ENCODE measurements at regions not wholly inside any gene's neighbourhood (a gene's known extent, or its start where the extent isn't known, plus 50 kb on each side); places are given as distances from the start of the nearest gene placed in this dataset.

DNA sequence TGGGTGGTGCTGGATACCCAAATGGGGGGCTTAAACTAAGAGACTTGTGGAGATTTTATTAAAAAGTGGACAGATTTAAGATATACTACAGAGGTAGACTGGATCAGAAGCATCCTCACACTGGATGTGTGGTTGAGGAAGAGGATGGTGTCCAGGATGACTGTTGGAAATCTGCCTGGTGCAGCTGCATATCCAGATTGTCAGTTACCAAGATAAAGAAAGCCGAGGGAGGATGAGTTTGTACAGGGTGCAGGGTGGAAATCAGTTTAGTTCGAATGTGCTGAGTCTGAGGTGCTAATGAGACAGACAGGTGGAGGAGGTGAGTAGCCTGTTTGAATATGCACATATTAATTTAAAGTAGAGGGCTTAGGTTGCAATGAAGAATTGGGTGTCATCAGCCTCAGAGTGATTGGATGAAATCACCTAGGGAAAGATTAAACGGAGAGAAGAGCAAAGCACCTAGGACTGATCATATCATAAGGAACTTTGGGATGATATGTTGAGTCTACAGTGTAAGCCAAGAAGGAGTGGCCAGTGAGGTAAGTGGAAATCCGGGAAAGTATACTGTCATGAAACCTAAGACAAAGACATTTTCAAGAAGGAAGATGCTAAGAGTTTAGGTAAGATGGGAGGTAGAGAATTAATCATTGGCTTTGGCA, 74.1 kb upstream of the GOLGA8B start:
- TF ChIP-seq ZFP30 (CRISPR knock-in tag; IDR thresholded peaks at IDR 0.05) (no peak), OSR1 (CRISPR knock-in tag; IDR thresholded peaks at IDR 0.05) (no peak), SNAI2 (CRISPR knock-in tag; IDR thresholded peaks at IDR 0.05) (no peak), ARNTL (CRISPR knock-in tag; IDR thresholded peaks at IDR 0.05; ENCODE audit: borderline replicate concordance, low read depth) (no peak), ZC3H10 (CRISPR knock-in tag; IDR thresholded peaks at IDR 0.05) (no peak), RARB (CRISPR knock-in tag; IDR thresholded peaks at IDR 0.05) (no peak), ZNF565 (CRISPR knock-in tag; conservative IDR thresholded peaks at IDR 0.05; ENCODE audit: low read depth) (no peak)
- no peak for ATAC-seq

DNA sequence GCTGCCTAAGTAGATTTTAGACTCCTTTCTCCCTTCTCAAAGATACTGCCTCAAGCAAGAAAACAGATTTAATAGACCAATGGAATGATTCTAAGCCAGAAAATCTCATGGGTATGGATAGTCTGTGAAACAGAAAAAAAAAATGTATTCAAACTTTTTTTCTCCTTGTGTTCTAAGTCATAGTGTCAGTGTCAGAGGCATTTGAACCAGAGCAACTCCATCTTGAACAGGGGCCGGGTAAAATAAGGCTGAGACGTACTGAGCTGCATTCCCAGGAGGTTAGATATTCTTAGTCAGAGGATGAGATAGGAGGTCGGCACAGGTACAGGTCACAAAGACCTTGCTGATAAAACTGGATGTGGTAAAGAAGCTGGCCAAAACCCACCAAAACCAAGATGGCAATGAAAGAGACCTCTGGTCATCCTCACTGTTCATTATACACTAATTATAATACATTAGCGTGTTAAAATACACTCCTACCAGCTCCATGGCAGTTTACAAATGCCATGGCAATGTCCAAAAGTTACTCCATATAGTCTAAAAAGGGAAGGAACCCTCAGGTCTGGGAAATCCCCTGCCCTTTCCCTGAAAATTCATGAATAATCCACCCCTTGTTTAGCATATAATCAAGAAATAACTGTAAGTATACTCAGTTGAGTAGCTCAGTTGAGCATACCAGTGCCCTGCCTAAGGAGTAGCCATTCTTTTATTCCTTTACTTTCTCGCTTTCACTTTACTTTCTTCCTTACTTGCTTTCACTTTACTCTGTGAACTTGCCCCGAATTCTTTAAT, 72.8 kb upstream of the GOLGA8B start:
- ATAC-seq: no peak
- TF ChIP-seq ZFP3 (CRISPR knock-in tag; IDR thresholded peaks at IDR 0.05): no peak

DNA sequence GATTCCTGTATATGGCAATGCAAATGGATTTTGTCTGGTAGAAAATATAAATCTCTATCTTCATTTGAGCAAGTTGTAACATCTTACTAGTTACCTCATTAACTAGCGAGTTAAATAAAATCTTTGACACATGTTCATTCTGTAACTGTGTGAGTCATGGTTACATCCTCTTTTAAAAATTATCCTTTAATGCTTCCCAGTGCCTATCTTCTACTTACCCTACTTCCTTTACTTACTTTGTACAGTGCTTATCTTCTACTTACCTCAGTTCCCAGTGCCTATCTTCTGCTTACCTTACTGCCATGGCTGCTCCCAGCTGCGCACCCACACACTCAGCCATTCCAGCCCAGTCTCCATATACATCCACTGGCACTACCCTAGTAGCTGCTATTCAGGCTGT, 71.9 kb upstream of the GOLGA8B start:
- no peak for ATAC-seq
- no peak for TF ChIP-seq CSDC2 (CRISPR knock-in tag; IDR thresholded peaks at IDR 0.05)
- TF ChIP-seq, protein P1, sequence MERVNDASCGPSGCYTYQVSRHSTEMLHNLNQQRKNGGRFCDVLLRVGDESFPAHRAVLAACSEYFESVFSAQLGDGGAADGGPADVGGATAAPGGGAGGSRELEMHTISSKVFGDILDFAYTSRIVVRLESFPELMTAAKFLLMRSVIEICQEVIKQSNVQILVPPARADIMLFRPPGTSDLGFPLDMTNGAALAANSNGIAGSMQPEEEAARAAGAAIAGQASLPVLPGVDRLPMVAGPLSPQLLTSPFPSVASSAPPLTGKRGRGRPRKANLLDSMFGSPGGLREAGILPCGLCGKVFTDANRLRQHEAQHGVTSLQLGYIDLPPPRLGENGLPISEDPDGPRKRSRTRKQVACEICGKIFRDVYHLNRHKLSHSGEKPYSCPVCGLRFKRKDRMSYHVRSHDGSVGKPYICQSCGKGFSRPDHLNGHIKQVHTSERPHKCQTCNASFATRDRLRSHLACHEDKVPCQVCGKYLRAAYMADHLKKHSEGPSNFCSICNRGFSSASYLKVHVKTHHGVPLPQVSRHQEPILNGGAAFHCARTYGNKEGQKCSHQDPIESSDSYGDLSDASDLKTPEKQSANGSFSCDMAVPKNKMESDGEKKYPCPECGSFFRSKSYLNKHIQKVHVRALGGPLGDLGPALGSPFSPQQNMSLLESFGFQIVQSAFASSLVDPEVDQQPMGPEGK (CRISPR knock-in tag; IDR thresholded peaks at IDR 0.05; ENCODE audit: borderline replicate concordance): no peak
- TF ChIP-seq ZNF565 (CRISPR knock-in tag; conservative IDR thresholded peaks at IDR 0.05; ENCODE audit: low read depth): no peak
- TF ChIP-seq SNAI2 (CRISPR knock-in tag; IDR thresholded peaks at IDR 0.05): no peak
- TF ChIP-seq, protein P2, sequence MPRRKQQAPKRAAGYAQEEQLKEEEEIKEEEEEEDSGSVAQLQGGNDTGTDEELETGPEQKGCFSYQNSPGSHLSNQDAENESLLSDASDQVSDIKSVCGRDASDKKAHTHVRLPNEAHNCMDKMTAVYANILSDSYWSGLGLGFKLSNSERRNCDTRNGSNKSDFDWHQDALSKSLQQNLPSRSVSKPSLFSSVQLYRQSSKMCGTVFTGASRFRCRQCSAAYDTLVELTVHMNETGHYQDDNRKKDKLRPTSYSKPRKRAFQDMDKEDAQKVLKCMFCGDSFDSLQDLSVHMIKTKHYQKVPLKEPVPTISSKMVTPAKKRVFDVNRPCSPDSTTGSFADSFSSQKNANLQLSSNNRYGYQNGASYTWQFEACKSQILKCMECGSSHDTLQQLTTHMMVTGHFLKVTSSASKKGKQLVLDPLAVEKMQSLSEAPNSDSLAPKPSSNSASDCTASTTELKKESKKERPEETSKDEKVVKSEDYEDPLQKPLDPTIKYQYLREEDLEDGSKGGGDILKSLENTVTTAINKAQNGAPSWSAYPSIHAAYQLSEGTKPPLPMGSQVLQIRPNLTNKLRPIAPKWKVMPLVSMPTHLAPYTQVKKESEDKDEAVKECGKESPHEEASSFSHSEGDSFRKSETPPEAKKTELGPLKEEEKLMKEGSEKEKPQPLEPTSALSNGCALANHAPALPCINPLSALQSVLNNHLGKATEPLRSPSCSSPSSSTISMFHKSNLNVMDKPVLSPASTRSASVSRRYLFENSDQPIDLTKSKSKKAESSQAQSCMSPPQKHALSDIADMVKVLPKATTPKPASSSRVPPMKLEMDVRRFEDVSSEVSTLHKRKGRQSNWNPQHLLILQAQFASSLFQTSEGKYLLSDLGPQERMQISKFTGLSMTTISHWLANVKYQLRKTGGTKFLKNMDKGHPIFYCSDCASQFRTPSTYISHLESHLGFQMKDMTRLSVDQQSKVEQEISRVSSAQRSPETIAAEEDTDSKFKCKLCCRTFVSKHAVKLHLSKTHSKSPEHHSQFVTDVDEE (CRISPR knock-in tag; IDR thresholded peaks at IDR 0.05): no peak
- no peak for TF ChIP-seq GLIS3 (CRISPR knock-in tag; IDR thresholded peaks at IDR 0.05)
- TF ChIP-seq ZC3H10 (CRISPR knock-in tag; IDR thresholded peaks at IDR 0.05): no peak
- no peak for TF ChIP-seq TCF4 (CRISPR knock-in tag; IDR thresholded peaks at IDR 0.05; ENCODE audit: borderline replicate concordance)
- no peak for TF ChIP-seq ISL1 (CRISPR knock-in tag; IDR thresholded peaks at IDR 0.05)
- TF ChIP-seq OSR1 (CRISPR knock-in tag; IDR thresholded peaks at IDR 0.05): no peak

DNA sequence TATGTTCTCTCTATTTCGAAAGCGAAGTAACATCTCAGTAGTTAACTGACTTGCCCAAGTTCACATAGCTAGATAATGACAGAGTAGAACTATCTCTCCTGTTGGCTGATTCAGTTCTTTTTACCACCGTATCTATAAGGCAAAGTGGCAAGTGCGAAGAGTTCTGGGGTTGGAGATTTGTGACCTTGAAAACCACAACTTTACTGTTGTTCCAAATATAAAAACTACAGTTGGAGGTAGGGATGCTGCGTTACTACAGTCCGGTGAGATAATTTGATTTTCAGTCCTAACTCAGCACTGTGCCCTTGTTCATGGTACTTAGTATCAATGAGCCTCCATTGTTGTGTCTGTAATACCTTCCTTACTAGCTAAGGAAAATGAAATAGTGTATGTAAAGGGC, 71.2 kb upstream of the GOLGA8B start:
- TF ChIP-seq, protein P3, sequence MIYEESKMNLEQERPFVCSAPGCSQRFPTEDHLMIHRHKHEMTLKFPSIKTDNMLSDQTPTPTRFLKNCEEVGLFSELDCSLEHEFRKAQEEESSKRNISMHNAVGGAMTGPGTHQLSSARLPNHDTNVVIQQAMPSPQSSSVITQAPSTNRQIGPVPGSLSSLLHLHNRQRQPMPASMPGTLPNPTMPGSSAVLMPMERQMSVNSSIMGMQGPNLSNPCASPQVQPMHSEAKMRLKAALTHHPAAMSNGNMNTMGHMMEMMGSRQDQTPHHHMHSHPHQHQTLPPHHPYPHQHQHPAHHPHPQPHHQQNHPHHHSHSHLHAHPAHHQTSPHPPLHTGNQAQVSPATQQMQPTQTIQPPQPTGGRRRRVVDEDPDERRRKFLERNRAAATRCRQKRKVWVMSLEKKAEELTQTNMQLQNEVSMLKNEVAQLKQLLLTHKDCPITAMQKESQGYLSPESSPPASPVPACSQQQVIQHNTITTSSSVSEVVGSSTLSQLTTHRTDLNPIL (CRISPR knock-in tag; IDR thresholded peaks at IDR 0.05; ENCODE audit: low read depth): no peak
- TF ChIP-seq ESRRG (CRISPR knock-in tag; IDR thresholded peaks at IDR 0.05) (no peak), ZNF565 (CRISPR knock-in tag; conservative IDR thresholded peaks at IDR 0.05; ENCODE audit: low read depth) (no peak), TOX (CRISPR knock-in tag; IDR thresholded peaks at IDR 0.05; ENCODE audit: borderline replicate concordance) (no peak), SNAI2 (CRISPR knock-in tag; IDR thresholded peaks at IDR 0.05) (no peak), ARNTL (CRISPR knock-in tag; IDR thresholded peaks at IDR 0.05; ENCODE audit: borderline replicate concordance, low read depth) (no peak)
- no peak for ATAC-seq

DNA sequence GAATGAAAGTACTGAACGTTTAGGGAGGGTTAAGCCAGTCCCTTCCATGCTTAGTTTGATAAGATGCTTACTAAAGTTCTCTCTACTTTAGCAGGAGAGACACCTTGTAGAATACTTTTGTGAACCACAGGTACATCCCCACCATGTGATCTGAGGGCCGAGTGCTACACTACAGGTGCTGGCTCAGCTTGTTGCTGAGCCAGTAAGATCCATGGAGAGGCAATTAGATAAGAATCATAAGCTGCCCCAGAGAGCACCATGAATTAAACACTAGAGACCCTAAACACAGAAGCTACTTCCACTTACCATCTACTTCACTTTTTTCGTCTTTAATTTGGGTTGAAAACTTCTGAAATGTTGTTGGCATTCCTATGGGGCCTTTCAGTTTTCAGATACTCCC, 70.5 kb upstream of the GOLGA8B start:
- no peak for ATAC-seq
- no peak for TF ChIP-seq TCF4 (CRISPR knock-in tag; IDR thresholded peaks at IDR 0.05; ENCODE audit: borderline replicate concordance)
- TF ChIP-seq, protein P1 (CRISPR knock-in tag; IDR thresholded peaks at IDR 0.05; ENCODE audit: borderline replicate concordance): no peak
- no peak for TF ChIP-seq GLIS3 (CRISPR knock-in tag; IDR thresholded peaks at IDR 0.05)
- TF ChIP-seq CSDC2 (CRISPR knock-in tag; IDR thresholded peaks at IDR 0.05): no peak
- no peak for TF ChIP-seq RARB (CRISPR knock-in tag; IDR thresholded peaks at IDR 0.05)
- no peak for TF ChIP-seq ZNF8 (CRISPR knock-in tag; IDR thresholded peaks at IDR 0.05)
- TF ChIP-seq BACH2 (CRISPR knock-in tag; IDR thresholded peaks at IDR 0.05; ENCODE audit: borderline replicate concordance): no peak
- no peak for TF ChIP-seq OSR1 (CRISPR knock-in tag; IDR thresholded peaks at IDR 0.05)
- no peak for TF ChIP-seq ZC3H10 (CRISPR knock-in tag; IDR thresholded peaks at IDR 0.05)
- TF ChIP-seq, protein P3 (CRISPR knock-in tag; IDR thresholded peaks at IDR 0.05; ENCODE audit: low read depth): no peak
- no peak for TF ChIP-seq ISL1 (CRISPR knock-in tag; IDR thresholded peaks at IDR 0.05)
- no peak for TF ChIP-seq SNAI2 (CRISPR knock-in tag; IDR thresholded peaks at IDR 0.05)
- TF ChIP-seq, protein P4, sequence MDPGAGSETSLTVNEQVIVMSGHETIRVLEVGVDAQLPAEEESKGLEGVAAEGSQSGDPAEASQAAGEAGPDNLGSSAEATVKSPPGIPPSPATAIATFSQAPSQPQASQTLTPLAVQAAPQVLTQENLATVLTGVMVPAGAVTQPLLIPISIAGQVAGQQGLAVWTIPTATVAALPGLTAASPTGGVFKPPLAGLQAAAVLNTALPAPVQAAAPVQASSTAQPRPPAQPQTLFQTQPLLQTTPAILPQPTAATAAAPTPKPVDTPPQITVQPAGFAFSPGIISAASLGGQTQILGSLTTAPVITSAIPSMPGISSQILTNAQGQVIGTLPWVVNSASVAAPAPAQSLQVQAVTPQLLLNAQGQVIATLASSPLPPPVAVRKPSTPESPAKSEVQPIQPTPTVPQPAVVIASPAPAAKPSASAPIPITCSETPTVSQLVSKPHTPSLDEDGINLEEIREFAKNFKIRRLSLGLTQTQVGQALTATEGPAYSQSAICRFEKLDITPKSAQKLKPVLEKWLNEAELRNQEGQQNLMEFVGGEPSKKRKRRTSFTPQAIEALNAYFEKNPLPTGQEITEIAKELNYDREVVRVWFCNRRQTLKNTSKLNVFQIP (CRISPR knock-in tag; IDR thresholded peaks at IDR 0.05; ENCODE audit: borderline replicate concordance, low read depth): no peak
- TF ChIP-seq ZFP30 (CRISPR knock-in tag; IDR thresholded peaks at IDR 0.05): no peak
- TF ChIP-seq ESRRG (CRISPR knock-in tag; IDR thresholded peaks at IDR 0.05): no peak

All from SK-N-SH treated with all-trans-retinoic acid at 6 μM for 48 hours (cell line).